Testis (tissue), 2 donors: ENCODE measurements at regions not wholly inside any gene's neighbourhood (a gene's known extent, or its start where the extent isn't known, plus 50 kb on each side); places are given as distances from the start of the nearest gene placed in this dataset.

ENCODE experiments used
- CTCF ChIP-seq, 3 experiments: fragments of 450-650 bp in 2 of 3; fragments of 200-600 bp in 1 of 3; sonication (generic) in 1 of 3; IDR thresholded peaks; one replicate each; pipeline ENCODE4 v1.5.1; 2016 to 2019; ENCODE audit warnings: antibody characterized with exemption in 3 of 3, mild to moderate bottlenecking in 2 of 3, moderate library complexity in 1 of 3
- POLR2A ChIP-seq: fragments of 450-650 bp; IDR thresholded peaks from one replicate; pipeline ENCODE4 v1.6.1; 2017; ENCODE audit warnings: antibody characterized with exemption, mild to moderate bottlenecking, moderate library complexity

- TF ChIP-seq CTCF (IDR thresholded peaks at IDR 0.05), result no peak
- no peak for TF ChIP-seq POLR2A
These were observed 679.2 kb upstream of the ADAMTS5 start for GRCh38 chr21:27646056-27646455.
